T-helper 2 cell treated with Interferon-gamma antibody and Interleukin-4, amounts not matched to agents 5 μg/mL and 100 μg/mL, for 36 hours (primary cell): ENCODE measurements at regions not wholly inside any gene's neighbourhood (a gene's known extent, or its start where the extent isn't known, plus 50 kb on each side); places are given as distances from the start of the nearest gene placed in this dataset.

Experiments used
- DNase-seq: peaks from one replicate; pipeline ENCODE4 v3.0.0; 2021; ENCODE audit warnings: low spot score
- H3K27ac Mint-ChIP-seq: one replicate; pipeline ENCODE4 v1.8.0; 2021; ENCODE audit warnings: mild to moderate bottlenecking, mixed read lengths
- H3K27me3 Mint-ChIP-seq: one replicate; pipeline ENCODE4 v1.8.0; 2021; ENCODE audit warnings: low read depth, mixed read lengths
- H3K36me3 Mint-ChIP-seq: one replicate; pipeline ENCODE4 v1.8.0; 2021; ENCODE audit warnings: low read depth, mixed read lengths
- H3K4me1 Mint-ChIP-seq: one replicate; pipeline ENCODE4 v1.8.0; 2021; ENCODE audit warnings: low read depth, mixed read lengths
- H3K4me3 Mint-ChIP-seq: one replicate; pipeline ENCODE4 v1.8.0; 2022; ENCODE audit warnings: mild to moderate bottlenecking, moderate library complexity, mixed read lengths
- H3K9me3 Mint-ChIP-seq: one replicate; pipeline ENCODE4 v1.8.0; 2021; ENCODE audit warnings: mixed read lengths

DNA sequence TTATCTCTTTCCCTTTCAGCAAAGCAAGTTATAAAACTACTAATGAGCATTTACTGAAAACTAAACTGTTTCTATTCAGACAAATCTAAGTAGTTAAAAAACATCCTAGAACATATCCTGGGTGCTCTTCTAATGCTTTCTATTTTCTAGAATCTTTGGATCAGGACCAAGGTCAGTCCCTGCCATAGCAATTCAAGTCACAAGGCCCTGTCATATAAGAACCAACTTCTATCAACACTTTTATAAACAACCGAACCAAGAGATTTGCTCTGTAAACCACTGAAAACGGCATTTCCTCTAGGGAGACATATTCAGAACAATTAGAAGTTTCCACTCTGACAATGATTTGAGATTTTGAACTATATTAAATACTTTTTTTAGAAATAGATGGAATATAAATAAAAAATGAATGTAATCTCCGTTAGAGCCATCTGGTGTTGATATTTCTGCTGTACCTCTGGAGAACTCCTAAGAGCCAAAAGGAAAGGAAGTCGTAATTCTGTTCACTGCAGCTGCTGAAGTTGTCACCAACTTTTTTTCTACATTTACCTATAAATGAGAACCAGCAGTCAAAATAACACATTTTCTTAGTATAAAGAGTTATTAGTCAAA lies 51.4 kb upstream of the LGSN start:
- peaks cover 5% of the 10 kb centered on the region for H3K9me3 Mint-ChIP-seq
- no peaks in the 10 kb centered on the region for H3K4me1 Mint-ChIP-seq
- no peak overlapping the region for H3K4me3 Mint-ChIP-seq
- no peaks in the 10 kb centered on the region for H3K36me3 Mint-ChIP-seq
- no peak overlapping the region for H3K27ac Mint-ChIP-seq
- no peak for DNase-seq
- no peaks in the 10 kb centered on the region for H3K27me3 Mint-ChIP-seq

DNA sequence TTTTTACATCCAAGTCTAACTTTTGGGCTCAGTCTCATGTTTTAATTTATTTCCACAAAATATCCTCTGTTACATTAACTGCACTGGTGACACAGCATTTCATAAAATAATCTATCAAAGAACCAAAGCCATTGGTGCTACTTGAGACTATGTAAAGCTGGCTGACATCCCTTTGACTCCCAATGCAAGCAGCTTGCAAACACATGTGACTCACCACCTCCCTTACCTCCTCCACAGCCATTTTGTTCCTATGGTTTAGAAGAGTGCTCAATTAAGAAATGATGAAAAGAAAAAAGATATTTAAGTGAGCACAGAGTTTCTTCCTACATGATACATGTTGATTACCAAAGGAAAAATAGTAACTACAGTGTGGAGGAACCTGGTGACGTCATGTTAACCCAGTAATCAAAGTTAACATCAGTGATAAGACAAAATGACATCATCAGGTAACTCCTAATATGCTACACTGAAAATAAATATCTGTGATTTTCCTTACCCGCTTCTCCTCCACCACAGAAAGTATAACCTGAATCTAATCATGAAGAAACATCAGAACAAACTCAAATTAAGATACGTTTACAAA lies 53.3 kb upstream of the LGSN start:
- H3K27me3 Mint-ChIP-seq = no peaks in the 10 kb centered on the region
- H3K4me1 Mint-ChIP-seq = no peaks in the 10 kb centered on the region
- DNase-seq = no peak
- no peak overlapping the region for H3K27ac Mint-ChIP-seq
- no peak overlapping the region for H3K4me3 Mint-ChIP-seq
- H3K36me3 Mint-ChIP-seq = no peaks in the 10 kb centered on the region
- peaks cover 4% of the 10 kb centered on the region for H3K9me3 Mint-ChIP-seq

DNA sequence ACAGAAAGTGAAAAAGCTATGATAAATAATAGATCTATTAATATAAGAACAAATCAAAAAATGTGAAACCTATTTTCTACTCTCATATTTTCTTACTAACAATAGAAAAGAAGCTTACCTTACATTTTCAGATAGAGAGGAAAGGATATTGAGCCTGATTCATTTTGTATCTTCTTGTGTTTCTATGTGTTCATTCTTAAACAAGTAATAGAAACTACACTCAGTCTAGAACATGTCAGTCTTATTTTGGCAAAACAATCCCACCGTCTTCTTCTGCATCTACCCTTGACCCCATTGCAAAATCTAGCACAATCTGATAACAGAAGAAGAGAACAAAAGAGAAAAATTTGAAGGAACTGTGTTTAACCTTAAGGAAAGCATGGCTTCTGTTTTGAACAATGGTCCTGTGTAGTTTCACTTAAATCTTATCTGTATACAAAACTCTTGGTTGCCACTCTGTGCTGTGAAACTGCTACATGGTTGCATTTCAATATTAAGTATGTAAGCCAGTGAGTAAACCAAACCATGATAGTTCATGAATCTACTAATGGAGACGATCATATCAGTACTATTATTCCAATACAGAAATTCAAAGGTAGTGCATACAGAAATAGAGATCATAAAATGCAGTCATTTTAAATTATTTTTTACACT lies 69.5 kb upstream of the LGSN start:
- no peaks in the 10 kb centered on the region for H3K4me1 Mint-ChIP-seq
- no peak overlapping the region for H3K27ac Mint-ChIP-seq
- no peak for DNase-seq
- H3K4me3 Mint-ChIP-seq = no peak overlapping the region
- H3K36me3 Mint-ChIP-seq = no peaks in the 10 kb centered on the region
- H3K27me3 Mint-ChIP-seq = no peaks in the 10 kb centered on the region
- no peaks in the 10 kb centered on the region for H3K9me3 Mint-ChIP-seq

DNA sequence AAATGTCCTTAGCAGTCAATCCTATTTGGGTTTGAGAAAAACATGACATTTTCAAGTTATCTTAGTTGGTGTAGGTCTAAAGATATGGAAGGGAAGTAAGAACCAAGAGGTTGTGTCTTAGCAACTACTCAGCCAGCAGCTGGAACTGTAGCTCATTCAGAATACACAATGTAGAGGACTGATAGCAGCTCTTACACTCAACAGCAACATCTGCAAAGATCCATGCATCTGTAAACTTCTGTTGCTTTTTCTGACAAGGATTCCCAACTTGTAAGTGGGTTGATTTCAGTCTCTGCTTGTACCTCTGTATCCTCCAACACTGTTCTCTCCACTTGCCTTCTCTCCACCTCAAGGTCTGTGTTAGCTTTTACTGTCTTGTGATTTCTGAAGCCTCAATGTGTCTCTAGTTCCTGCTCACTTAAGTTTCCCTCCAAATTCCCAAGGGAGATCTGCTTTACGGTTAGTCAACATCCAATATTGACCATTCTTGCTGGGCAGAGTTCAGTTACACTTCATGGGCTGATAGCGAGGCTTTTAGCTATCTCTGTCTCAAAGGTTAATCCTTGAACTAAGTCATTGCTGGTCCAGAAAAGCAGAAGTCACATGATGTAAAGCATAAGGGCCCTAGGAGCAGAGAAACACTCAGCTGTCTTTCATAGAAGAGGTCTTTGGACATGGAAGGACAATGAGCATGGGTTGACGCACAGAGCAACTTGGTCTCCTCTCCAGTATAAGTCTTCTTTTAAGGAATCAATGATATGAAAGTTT lies 71.6 kb upstream of the LGSN start:
- H3K27me3 Mint-ChIP-seq = no peaks in the 10 kb centered on the region
- no peaks in the 10 kb centered on the region for H3K36me3 Mint-ChIP-seq

DNA sequence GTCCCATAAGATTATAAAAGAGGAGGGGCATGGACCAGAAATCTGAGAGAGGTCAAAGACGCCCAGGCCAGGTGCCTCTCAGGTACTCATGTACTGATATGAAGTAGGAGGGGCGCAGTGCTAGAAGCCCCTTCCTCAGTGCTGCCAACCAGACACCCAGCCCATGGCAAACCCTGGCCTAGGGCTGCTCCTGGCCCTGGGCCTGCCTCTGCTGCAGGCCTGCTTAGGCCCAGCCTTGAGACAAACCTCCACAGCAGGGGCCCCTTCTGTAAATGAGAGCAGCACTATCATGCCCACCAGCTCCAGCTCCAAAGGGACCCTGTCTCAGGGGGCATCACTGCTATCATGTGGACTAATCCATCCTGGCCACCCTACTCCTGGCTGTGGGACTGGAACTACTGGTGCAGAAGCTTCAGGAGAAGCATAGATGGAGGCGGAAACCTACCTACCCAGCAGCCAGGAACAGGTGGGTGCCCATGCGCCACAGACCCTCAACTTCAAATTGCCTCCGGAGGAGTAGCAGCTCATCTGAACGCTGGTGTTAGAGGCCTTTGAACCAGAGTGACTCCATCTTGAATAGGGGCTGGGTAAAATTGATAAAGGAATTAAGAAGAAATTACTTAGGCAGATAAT lies 72.4 kb upstream of the LGSN start:
- Mint-ChIP-seq H3K27me3 (no peaks in the 10 kb centered on the region), H3K36me3 (no peaks in the 10 kb centered on the region), H3K27ac (no peak overlapping the region), H3K4me1 (no peaks in the 10 kb centered on the region), H3K9me3 (no peaks in the 10 kb centered on the region), H3K4me3 (no peak overlapping the region)
- DNase-seq = no peak

More for the DNA sequence above, 71.6 kb upstream of the LGSN start:
- H3K27ac Mint-ChIP-seq = no peak overlapping the region
- no peaks in the 10 kb centered on the region for H3K9me3 Mint-ChIP-seq
- no peak for DNase-seq
- no peak overlapping the region for H3K4me3 Mint-ChIP-seq
- H3K4me1 Mint-ChIP-seq = no peaks in the 10 kb centered on the region

DNA sequence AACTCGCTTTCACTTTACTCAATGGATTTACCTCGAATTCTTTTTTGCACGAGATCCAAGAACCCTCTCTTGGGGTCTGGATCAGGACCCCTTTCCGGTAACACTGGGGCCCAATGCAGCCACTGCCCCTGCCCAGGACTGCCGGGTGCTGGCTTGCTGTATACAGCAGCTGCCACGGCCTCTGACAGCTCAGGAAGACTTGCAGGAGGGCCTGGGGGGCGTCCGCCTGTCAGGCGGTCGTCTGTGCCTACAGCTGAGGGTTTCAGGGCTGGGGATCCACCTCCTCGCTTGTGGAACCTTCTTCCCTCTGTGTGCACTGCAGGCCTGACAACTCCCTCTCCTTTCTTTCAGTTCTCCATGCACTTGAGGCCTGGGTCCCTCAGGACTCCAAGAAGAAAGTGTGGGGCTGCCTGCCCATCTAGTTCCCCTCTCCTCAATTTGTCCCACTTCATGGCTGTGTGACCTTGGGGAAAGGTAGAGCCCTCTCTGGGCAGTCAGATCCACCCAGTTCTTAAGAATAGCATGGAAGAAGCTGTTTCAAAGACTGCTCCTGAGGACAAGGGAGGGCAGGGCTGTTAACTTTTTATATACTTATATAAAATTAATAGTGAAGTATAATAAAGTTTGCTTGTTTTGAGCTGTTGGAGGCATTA lies 75.0 kb upstream of the LGSN start:
- no peak overlapping the region for H3K27ac Mint-ChIP-seq
- no peaks in the 10 kb centered on the region for H3K9me3 Mint-ChIP-seq
- H3K27me3 Mint-ChIP-seq = no peaks in the 10 kb centered on the region
- H3K36me3 Mint-ChIP-seq = no peaks in the 10 kb centered on the region
- H3K4me1 Mint-ChIP-seq = no peaks in the 10 kb centered on the region
- DNase-seq = no peak
- no peak overlapping the region for H3K4me3 Mint-ChIP-seq

DNA sequence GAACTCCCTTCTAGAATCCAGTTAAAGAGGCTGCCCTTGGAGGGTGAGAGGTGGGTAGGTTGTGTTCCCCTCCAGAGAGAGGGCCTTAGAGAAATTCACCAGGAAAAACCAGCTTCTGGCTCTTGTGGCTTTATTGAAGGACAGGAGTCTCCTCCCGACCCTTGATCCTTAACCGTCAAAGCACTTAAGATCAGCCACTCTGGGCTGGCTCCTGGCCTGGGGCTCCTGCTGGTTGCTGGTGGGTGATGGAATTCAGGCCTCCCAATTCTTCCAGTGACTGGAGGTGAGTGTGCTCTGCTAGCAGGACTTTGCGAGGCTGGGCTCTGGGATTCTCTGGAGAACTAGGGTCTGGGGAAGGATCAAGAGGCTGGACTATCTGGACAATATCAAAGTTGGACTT lies 75.6 kb upstream of the LGSN start:
- no peaks in the 10 kb centered on the region for H3K27me3 Mint-ChIP-seq
- H3K4me3 Mint-ChIP-seq = no peak overlapping the region
- H3K9me3 Mint-ChIP-seq = no peaks in the 10 kb centered on the region
- H3K27ac Mint-ChIP-seq = no peak overlapping the region
- no peaks in the 10 kb centered on the region for H3K36me3 Mint-ChIP-seq
- no peak for DNase-seq
- H3K4me1 Mint-ChIP-seq = no peaks in the 10 kb centered on the region

DNA sequence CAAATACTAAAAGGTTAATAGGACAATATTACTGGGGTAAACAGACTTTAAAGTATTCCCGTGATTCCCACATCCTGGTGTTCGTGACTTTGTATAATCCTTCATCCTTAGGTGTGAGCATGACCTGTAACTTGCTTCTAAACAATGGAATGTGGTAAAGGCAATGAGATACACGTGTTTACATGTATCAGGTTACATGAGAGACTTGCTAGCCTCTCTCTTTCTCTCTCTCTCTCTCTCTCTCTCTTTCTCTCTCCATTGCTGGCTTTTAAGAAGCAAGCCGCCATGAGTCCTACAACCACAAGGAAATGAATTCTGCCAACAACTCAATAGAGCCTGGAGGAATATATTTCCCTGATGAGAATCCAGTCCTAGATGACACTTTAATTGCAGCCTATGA lies 83.9 kb upstream of the LGSN start:
- no peaks in the 10 kb centered on the region for H3K4me1 Mint-ChIP-seq
- H3K27me3 Mint-ChIP-seq = no peaks in the 10 kb centered on the region
- H3K27ac Mint-ChIP-seq = no peak overlapping the region
- no peak overlapping the region for H3K4me3 Mint-ChIP-seq
- no peak for DNase-seq
- no peaks in the 10 kb centered on the region for H3K36me3 Mint-ChIP-seq
- no peaks in the 10 kb centered on the region for H3K9me3 Mint-ChIP-seq

DNA sequence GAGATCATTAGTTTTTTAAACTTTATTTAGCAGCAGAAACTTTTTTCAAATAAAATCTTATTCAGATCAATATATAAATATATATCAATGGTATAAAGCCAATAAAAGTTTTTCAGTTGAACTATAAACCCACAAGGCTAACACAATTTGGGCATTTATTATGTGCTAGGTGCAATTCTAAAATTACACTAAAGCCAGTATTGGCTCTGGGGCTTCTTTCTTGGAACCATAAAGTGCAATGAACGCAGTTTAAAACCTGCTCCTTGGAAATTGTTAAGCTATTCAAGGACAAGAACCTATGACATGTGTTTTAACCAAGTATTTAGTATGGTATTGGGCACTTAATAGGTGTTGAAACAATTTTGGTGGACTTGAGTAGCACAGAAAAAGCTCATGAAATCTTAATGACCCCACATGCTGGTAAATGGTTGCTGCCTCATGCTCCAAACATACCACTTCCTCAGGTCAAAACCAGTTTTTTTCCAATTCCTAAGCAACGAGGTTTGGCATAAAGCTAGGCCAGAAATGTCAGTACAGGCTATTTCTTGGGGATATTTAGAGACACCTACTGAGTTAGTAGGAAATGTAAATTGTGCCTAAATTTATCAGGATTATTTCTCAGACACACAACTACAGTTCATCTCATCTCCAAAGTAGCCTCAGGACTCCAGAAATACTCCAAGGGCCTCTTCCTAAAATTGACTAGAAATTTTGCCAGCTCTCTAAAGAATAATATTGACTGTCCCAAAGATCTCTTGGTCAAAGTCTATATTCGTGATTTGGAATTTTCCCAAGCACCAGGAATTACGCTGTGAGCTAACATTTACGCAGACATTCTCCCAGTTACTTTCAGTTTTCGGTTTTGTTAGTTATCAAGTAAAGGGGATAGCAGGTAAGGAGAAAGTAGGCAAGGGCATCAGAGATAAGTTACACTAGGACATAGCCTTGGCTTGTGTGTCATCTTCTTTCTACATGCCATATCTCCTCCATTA lies 90.9 kb upstream of the LGSN start:
- H3K36me3 Mint-ChIP-seq = no peaks in the 10 kb centered on the region
- DNase-seq = no peak
- no peaks in the 10 kb centered on the region for H3K27me3 Mint-ChIP-seq
- no peaks in the 10 kb centered on the region for H3K4me1 Mint-ChIP-seq
- H3K27ac Mint-ChIP-seq = no peak overlapping the region
- H3K4me3 Mint-ChIP-seq = no peak overlapping the region
- no peaks in the 10 kb centered on the region for H3K9me3 Mint-ChIP-seq

DNA sequence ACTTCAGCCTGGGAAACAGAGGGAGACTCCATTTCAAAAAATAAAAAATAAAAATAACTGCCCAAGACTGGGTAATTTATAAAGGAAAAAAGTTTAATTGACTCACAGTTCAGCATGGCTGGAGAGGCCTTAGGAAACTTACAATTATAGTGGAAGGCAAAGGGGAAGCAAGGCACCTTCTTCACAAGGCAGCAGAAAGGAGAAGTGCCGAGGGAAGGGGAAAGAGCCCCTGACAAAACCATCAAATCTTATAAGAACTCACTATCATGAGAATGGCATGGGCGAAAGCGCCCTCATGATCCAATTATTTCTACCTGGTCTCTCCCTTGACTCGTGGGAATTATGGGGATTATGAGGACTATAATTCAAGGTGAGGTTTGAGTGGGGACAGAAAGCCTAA lies 95.5 kb upstream of the LGSN start:
- H3K36me3 Mint-ChIP-seq = peaks cover 1% of the 10 kb centered on the region
- H3K4me1 Mint-ChIP-seq = peaks cover 2% of the 10 kb centered on the region
- peaks cover 3% of the 10 kb centered on the region for H3K9me3 Mint-ChIP-seq
- H3K27ac Mint-ChIP-seq = no peak overlapping the region
- no peaks in the 10 kb centered on the region for H3K27me3 Mint-ChIP-seq
- H3K4me3 Mint-ChIP-seq = no peak overlapping the region
- no peak for DNase-seq

DNA sequence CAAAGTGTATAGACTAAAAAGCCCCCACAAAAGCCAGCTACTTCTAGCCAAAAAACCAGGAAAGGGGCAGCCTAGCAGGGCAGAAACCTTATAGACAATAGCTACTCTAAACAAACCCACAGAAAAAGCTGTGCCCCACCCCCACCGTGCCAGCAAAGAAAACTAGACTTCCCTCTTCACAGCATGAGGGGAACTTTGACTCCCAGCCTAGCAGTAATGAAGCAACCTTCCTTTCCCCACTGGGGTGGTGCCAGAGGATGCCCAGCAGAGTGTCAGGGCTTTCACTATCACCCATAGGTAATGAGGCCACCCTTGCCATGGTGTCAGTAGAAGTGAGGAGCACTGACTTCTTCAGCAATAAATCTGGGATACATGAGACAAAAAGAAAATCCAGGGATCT lies 99.0 kb upstream of the LGSN start:
- H3K27me3 Mint-ChIP-seq = no peaks in the 10 kb centered on the region
- no peak overlapping the region for H3K4me3 Mint-ChIP-seq
- no peak overlapping the region for H3K27ac Mint-ChIP-seq
- H3K36me3 Mint-ChIP-seq = peaks cover 1% of the 10 kb centered on the region
- peaks cover 9% of the 10 kb centered on the region for H3K9me3 Mint-ChIP-seq
- no peak for DNase-seq
- peaks cover 5% of the 10 kb centered on the region for H3K4me1 Mint-ChIP-seq

DNA sequence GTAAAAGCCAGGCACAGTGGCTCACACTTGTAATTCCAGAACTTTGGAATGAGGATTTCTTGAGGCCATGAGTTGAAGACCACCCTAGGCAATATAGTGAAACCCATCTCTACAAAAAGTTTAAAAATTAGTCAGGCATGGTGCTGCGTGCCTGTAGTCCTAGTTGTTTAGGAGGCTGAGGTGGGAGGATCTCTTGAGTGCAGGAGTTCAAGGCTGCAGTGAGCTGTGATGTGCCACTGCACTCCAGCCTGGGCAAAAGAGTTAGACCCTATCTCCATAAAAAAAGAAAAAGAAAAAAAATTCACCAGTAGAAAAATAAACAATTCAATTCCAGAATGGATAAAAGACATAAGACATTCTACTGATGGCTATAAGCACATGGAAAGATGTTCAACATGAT lies 104.9 kb upstream of the LGSN start:
- Mint-ChIP-seq H3K36me3 (peaks cover 1% of the 10 kb centered on the region), H3K4me1 (peaks cover 5% of the 10 kb centered on the region), H3K27me3 (no peaks in the 10 kb centered on the region), H3K9me3 (peaks cover 9% of the 10 kb centered on the region), H3K4me3 (no peak overlapping the region), H3K27ac (no peak overlapping the region)
- DNase-seq = no peak

DNA sequence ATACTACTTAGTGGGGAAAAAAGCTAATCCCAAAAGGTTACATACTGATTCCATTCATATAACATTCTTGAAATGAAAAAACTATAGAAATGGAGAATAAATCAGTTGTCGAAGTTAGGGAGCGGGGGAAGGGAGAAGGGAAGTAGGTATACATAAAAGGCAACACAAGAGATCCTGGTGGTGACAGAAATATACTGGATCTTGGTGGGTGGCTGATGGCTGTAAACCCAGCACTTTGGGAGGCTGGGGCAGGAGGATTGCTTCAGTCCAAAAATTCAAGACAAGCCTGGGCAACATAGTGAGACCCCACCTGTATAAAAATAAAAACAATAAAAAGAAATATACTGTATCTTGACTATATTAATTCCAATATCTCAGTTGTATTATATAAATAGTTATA lies 105.7 kb upstream of the LGSN start:
- no peaks in the 10 kb centered on the region for H3K27me3 Mint-ChIP-seq
- H3K27ac Mint-ChIP-seq = no peak overlapping the region
- no peaks in the 10 kb centered on the region for H3K36me3 Mint-ChIP-seq
- DNase-seq = no peak
- H3K4me1 Mint-ChIP-seq = peaks cover under 1% of the 10 kb centered on the region
- H3K4me3 Mint-ChIP-seq = no peak overlapping the region
- H3K9me3 Mint-ChIP-seq = peaks cover 4% of the 10 kb centered on the region
